Body of pancreas (tissue), 4 donors: ENCODE measurements at regions not wholly inside any gene's neighbourhood (a gene's known extent, or its start where the extent isn't known, plus 50 kb on each side); places are given as distances from the start of the nearest gene placed in this dataset.

Experiments used
- CTCF ChIP-seq, 7 experiments: fragments of 450-650 bp in 4 of 7; fragments of 200-600 bp in 3 of 7; sonication (generic) in 3 of 7; IDR thresholded peaks; one replicate each; pipeline ENCODE4 v1.5.1; 2016 to 2019; ENCODE audit warnings: antibody characterized with exemption in 7 of 7
- POLR2A ChIP-seq, 3 donors: fragments of 450-650 bp; IDR thresholded peaks; one replicate each; pipeline ENCODE4 v1.6.1; 2016; ENCODE audit warnings: antibody characterized with exemption in 3 of 3, mild to moderate bottlenecking in 2 of 3

GRCh38 chr3:159929171-159930141 lies 59.2 kb upstream of the IL12A start:
- no peak for TF ChIP-seq POLR2A (IDR thresholded peaks at IDR 0.05)
- peak in 3 of 7 experiments; percentile 10 to 35 (median 14) for TF ChIP-seq CTCF (IDR thresholded peaks at IDR 0.05)
